ENCODE measurements at regions not wholly inside any gene's neighbourhood (a gene's known extent, or its start where the extent isn't known, plus 50 kb on each side); places are given as distances from the start of the nearest gene placed in this dataset.

- no peak for TF ChIP-seq ZNF407 (CRISPR knock-in tag; IDR thresholded peaks at IDR 0.05; ENCODE audit: not compliant biosample characterization)
- no peak for TF ChIP-seq LCORL (IDR thresholded peaks at IDR 0.05)
- 0 out of 2 replicates have a peak, but pooled peaks have one; percentile 26 for TF ChIP-seq LCORL (CRISPR knock-in tag; IDR thresholded peaks at IDR 0.05)
- no peak for TF ChIP-seq RELA (CRISPR knock-in tag; IDR thresholded peaks at IDR 0.05)
- TF ChIP-seq THAP9 (CRISPR knock-in tag; IDR thresholded peaks at IDR 0.05; ENCODE audit: borderline replicate concordance): no peak
- TF ChIP-seq NFIB (CRISPR knock-in tag; IDR thresholded peaks at IDR 0.05; ENCODE audit: borderline replicate concordance): no peak
- TF ChIP-seq SNAI1 (CRISPR knock-in tag; IDR thresholded peaks at IDR 0.05; ENCODE audit: borderline replicate concordance): no peak
- TF ChIP-seq ZNF180 (CRISPR knock-in tag; IDR thresholded peaks at IDR 0.05; ENCODE audit: borderline replicate concordance, low read depth): no peak
- TF ChIP-seq ZNF17 (CRISPR knock-in tag; IDR thresholded peaks at IDR 0.05): no peak
- TF ChIP-seq ZNF543 (CRISPR knock-in tag; IDR thresholded peaks at IDR 0.05): no peak
- TF ChIP-seq ZBTB37 (CRISPR knock-in tag; IDR thresholded peaks at IDR 0.05): no peak; the same call in 1 of the 2 replicates
- no peak for TF ChIP-seq SMYD3 (CRISPR knock-in tag; IDR thresholded peaks at IDR 0.05)
- TF ChIP-seq NPAS2 (CRISPR knock-in tag; IDR thresholded peaks at IDR 0.05; ENCODE audit: borderline replicate concordance): no peak
- TF ChIP-seq ELK4 (CRISPR knock-in tag; IDR thresholded peaks at IDR 0.05; ENCODE audit: borderline replicate concordance): no peak
- no peak for TF ChIP-seq ZBTB2 (CRISPR knock-in tag; IDR thresholded peaks at IDR 0.05; ENCODE audit: low read depth)
Observed at GRCh38 chr2:215498431-215498830, 62.6 kb upstream of the FN1 start (continued).

Measured in HepG2 (cell line).